ENCODE measurements at regions not wholly inside any gene's neighbourhood (a gene's known extent, or its start where the extent isn't known, plus 50 kb on each side); places are given as distances from the start of the nearest gene placed in this dataset.
A peak's percentile ranks its signal among the peaks of the same experiment; 100 is the strongest.

DNA sequence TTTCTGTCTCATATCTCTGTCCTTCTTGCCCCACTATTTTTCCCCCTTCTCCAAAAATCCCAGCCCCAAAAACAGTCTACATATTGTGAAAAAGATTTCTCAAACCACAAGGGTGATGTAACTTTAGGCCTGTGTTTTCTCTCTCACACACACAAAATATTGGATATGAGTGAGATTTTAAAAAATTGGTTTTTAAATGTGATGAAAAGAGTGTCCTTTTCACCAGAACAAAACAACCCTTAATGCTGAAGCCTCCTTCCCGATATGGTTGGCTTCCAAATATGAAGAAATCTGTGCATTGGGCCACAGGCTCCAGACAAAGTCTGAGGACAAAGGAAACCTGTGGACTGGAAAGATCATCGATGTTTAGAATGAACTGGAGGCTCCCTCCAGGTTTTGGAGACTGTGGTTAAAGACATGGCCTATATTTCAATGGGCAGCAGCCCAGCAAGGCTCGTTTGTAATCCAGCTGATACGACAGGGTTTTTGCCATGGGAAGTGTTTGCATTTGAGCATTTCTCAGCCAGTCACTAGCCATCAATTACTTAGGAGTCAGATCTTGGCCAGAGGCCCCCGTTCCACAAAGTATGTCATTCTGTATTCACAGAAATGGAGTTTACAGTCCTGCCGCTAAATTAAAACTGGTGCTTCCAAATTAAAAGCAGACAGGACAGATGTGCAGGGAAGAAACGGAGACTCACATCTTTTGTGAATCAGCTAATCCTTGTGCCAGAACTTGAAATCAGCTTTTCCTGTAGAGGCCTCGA lies 546.3 kb downstream of the EBF1 start:
- peak; percentile 83 for DNase-seq (ENCODE audit: low read depth)

DNA sequence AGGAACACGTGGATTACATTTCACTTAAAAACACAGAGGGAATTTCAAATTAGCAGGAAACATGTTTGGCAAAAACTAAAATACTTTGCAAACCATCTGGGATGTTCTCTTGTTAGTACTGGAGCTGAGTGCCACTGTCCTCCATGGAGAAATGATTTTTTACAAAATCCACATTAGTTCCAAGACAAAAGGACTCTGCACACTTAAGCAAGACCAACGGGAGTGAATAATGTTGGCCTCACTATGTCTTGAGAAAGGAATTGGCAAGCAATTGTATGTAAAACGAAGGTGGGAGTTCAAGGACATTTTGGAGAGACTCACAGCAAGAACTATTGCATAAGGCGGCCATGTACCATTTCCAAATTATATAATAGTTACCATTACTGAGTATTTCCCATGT lies 547.5 kb downstream of the EBF1 start:
- no peak for DNase-seq (ENCODE audit: low read depth)

DNA sequence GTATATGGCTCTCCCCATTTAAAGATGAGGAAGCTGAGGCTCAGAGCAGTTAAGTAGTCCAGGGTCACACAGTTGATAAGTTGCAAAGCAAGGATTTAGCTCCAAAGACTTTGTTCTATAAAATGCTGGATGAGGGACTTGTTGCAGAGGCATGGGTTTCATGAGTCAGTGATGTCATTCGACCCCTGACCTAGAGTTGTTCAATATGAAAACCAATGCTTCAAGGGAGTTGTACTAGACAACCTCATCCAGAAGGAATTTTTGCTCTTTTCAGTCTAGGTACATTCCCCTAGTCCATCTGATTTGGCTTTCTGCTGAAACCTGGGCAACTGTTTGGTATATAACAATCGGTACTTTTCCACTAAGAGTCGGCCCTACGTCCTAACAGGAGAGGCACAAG lies 550.4 kb downstream of the EBF1 start:
- DNase-seq (ENCODE audit: low read depth) = no peak

DNA sequence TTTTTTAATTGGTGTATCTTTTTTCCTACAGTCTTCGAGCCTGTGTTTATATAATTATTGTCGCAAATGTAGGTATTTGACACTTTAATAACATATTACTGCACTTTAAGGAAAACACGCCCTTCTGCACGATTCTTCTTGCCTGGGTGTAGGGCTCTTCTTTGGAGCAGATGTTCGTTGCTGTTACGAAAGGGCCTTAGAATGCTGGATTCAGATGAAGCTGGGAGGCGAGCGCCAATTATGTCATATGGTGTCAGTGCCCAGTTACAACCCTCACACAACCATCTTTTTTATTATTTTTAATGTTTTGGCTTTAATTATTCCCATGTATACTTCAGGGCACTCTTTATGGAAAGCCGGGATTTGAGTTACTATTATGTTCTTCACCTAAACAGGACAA lies 553.0 kb downstream of the EBF1 start:
- DNase-seq (ENCODE audit: low read depth) = peak; percentile 38

DNA sequence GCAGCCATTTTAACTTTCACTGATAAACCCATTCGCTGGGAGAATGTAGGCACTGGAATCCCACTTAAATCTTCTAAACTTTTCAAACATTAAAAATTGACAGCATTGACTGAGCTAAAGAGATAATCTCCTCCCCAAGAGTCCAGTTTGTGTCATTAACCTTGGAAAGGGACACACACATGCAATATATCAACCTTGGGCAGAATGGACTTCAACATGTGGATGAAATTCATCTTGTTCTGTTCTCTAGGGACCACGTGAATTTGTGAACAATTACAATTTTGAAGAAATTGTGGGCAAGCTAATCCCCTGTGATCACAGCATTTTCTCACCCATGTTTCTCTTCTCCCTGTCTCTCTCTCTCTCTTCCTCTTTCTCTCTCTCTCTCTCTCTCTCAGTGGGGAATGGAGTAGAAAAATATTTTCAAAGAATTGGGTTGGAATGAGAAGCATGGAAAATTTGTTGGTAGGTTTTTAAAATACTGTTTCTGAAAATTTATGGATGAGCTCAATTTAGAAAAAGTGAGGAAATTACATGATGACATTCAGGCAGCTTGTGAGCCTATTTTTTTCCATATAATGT lies 553.7 kb downstream of the EBF1 start:
- DNase-seq (ENCODE audit: low read depth) = no peak

DNA sequence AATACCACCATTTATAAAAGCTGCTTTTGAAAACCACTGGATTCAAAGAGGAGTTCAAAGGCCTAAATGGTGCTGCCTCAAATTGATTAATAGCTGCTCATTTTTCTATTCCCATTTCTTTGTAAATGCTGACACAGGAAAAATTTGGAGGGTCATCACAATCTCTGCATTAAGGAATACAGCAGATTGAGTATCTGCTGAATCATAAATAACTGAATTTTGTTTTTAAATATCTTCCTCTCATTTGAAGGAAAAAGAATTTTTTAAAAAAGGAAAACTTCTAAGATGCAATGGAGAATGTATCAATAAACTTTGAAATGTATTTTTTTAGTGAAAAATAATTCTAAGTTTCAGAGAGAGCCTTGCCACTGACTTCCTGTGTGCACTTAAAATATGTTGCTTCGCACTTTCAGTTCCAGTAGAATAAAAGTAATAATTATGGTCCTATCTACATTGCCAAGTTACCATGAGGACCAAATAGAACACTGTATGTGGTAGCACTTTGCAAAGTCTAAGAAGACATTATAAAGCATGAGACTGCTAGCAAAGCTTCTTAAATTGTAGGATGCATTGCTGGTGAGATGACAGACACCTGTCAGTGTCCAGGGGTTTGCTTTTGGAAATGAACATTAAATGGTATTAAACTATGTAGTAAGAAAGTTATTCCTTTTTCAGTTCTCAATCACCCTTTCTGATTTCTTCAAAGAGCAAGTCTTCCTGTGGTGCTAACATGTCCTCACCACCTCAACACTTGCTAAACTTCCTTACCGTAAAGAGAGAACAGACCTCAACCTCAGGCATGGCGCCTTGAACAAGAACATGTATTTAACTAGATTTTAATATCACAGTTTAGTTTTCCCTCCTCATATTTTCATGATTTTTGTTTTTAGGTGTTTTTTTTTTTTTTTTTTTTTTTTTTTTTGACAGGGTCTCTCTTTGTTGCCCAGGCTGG lies 555.1 kb downstream of the EBF1 start:
- no peak for DNase-seq (ENCODE audit: low read depth)

DNA sequence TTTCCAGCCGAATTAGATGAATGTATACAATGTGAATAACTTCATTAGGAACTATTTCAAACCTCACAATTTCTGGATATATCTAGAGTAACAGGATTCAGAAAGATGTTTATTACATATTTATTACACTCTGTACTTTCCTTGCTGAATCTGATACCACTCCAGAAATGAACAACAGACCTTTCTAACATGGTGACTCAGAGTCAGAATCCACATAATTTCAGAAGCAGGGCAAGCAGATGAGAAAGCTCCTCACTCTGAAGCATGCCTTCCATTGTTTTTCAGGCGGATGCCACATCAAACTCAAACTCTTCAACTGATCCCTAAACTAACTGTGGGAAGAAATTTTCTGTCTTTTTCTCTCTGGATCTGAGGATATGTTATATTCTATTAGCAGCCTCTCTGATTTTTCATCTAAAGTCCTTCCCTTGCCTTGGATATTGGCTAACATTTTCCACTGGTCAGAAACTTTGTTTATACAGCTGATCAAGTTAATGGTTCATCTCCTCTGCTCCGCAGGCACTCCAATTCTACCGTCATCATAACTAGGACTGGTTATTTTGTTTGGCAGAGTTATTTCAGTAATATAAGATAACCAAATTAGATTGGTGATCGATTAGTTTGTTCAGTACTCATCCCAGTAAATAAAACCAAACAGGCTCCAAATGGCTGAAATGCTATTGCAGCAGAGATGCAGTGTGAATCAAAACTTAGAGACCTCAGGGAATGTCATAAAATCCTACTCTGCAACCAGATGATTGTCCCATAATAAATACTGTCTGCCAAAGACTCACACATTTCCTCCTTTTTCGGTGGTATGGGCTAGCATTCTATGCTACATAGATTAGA lies 556.0 kb downstream of the EBF1 start:
- DNase-seq (ENCODE audit: low read depth) = no peak

DNA sequence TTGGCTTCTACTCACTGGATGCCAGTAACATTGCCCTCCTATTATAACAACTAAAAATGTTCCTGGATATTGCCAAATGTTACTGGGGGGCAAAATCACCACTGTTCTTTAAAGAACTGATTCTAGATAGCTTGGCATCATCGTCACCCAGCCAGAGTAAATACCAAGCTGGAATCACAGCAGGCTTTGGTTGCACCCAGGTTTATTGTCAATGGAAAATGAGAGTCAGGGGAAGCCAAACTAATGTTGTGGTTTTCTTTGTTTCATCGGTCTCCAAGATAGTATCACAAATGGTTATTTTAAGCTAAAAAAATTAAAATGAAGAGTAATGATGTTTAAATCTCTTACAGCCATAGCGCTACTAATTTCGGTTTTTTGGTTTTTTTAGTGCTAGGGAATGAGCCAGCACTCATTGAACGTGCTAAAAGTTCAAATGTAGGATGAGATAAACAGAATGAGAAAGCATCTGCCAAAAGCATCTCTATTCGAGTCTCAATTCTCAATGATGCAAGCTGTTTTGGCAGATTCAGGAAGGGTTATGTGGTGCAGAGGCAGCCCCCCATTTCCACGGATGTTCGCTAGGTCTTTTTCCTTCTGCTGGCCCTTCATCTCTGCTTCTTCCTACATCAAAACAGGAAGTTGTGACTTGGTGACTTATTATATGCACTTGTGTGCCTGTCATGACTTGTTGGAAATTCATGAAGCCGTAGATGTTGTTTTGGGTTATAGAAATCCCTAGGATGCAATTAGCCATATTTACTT lies 558.0 kb downstream of the EBF1 start:
- no peak for DNase-seq (ENCODE audit: low read depth)

DNA sequence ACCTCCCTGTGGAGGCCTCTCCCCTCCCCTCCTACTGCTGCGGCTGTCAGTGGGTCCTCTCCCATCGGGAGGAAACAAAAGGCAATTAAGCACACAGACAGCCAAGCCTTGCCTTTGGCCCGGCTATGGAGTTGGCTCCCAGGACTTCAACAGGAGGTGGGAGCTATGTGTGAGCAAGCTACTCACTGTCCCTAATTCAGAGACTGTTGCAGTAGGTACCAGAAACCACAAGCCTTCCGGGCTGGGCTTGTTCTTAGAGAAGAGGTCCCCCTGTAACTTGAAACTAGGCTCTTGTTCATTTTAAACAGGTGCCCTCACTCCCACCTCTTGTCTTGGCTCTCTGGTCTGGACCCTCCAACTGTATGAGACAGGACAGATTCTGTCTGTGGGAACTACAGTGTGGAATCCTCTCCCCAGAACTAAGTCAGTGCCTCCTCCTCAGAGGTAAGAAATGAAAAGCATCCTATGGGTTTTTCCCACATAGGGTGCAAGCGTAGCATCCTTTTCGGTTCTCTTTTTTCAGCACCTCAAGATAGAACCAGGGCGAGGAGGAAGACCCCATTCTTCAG lies 561.1 kb downstream of the EBF1 start:
- no peak for DNase-seq (ENCODE audit: low read depth)

DNA sequence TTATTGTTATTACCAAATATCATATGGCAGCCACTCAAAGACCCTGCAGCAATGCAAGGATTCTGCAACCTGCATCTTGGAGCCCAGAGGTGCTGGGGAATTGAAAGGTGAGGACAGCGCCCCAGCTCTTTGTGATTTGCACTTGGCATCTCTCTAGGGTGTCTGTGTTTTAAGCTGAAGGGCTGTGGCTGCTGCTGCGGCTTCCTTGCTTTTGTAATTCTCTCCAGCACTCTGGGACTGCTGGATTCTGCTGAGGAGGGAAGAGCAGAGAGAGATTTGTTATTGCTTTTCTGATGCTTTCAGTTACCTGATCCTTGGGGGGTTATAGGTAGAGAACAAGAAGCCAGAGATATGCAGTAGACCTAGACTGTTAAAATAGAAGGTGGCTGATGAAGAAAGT lies 562.4 kb downstream of the EBF1 start:
- no peak for DNase-seq (ENCODE audit: low read depth)

DNA sequence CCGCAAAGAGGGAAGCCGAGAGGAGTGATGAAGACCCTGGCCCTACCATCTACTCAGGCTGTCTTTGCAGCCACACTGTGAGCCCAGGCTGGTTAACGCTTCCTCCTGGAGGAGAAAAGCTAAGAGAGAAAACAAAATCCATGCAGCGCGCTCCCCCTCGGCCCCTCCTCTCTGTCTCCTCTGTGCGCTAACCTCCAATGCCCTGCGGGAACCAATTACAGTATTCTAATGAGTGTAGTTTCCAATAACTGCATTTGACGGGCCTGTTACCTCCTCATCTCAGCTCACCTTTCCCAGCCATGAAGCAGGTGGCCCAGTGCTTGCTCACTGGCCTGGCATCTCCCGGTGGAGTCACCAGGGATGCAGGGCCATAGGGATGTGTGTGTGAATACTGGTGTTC lies 565.5 kb downstream of the EBF1 start:
- DNase-seq (ENCODE audit: low read depth) = no peak

DNA sequence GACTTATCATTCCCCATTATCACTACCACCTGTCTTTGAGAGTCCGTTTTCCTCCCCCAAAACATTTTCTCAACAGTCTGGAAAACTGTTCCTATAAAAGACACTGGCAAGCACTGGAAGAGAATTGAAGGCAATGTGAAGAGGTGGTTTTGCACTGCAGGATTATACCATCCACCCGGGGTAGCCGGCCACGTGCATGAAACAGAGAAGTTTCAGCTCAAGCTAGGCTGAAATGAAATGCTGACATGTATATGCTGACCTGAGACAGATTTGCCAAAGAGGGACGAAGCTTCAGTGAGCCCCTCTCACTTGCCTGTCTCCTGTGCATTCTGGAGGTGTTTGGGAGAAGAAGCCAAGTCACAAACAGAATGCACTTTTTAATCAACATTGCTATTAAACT lies 567.0 kb downstream of the EBF1 start:
- DNase-seq (ENCODE audit: low read depth) = no peak

DNA sequence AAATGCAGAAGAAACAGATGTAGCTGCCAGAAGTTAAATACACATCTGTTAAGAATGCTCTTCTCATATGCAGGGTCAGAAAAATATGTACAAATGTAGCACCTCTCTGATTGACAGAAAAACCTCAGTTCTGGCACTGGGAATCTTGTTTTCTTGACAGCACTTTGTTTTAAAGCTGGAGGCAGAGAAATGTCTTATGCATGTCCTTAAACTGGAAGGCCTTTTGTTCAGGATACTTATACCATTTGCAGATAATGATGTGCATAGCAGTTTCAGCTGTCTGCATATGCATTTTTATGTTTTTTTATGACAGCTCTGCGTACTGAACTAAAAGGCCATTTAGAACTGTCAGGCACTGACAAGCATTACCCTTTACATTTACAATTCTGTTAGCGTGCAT lies 567.9 kb downstream of the EBF1 start:
- DNase-seq (ENCODE audit: low read depth) = no peak

DNA sequence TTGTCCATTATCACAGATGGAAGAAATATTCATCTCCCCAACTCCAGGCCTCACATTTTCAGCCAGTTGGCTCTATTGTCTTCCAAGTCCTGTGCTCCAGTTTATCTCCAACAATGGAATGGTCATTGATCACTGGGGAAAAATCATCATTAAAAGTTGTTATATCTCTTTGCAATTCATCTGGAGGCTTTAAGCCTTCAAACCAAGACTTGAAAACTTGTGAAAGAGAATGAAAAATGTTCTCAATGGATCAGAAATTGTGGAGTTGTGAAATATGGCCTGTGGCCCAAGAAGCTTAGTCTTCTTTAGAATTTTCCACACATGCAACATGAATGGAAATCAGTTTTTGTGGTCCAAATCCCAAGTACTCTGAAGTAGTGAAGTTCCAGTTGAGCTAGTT lies 569.6 kb downstream of the EBF1 start:
- no peak for DNase-seq (ENCODE audit: low read depth)

DNA sequence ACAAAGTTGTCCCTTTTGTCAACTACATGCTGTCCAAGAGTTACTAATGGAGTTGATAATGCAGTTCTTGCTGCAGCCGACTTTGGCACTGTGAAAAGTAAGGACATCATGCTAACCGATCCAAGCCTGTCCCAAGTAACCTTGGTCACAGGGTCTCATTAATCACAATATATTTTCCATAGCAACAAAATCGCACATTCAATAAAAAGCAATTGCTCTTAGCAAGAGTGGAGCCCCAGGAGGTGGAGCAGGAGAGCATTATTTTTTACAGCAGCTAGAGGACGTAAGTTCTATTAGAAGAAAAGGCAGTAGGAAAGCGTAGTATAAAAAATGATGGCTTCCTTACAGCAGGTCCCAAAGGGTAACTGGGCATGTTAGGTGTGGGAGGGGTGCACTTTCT lies 570.3 kb downstream of the EBF1 start:
- DNase-seq (ENCODE audit: low read depth) = no peak

DNA sequence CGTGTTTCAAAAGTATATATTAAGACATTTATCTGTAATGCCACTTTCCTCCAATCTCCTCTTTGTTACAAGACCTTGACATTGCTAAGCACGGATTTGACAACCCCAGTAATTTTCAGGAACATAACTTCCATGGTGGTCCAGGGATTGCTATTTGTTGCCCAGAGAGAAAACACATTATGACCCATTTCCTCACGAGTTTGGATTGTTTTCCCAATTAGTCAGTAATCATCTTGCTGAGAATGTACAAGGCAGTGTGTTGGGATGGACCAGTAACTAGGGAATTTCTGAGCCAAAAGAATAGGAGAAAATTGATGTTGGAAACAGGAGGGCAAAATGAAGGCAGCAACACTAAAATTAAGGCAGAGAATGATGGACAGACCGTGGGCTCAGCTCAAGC lies 574.1 kb downstream of the EBF1 start:
- DNase-seq (ENCODE audit: low read depth) = no peak

DNA sequence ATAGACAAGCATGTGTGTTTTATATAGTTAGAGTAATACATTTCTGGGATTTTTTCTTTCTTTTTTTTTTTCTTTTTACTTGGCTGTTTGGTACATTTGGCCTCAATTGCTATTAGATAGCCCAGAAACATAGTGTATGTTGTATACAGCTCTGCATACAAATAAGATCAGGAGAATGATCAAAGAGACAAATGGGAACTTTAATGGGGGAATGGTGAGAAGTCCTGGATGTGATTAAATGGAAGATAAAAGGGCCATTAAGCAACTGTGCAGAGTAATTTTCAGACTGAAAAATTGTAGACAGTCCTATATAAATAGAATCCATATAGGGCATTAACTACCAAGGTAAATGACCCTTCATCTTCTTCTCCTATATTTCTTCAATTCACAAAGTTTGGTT lies 575.6 kb downstream of the EBF1 start:
- no peak for DNase-seq (ENCODE audit: low read depth)

DNA sequence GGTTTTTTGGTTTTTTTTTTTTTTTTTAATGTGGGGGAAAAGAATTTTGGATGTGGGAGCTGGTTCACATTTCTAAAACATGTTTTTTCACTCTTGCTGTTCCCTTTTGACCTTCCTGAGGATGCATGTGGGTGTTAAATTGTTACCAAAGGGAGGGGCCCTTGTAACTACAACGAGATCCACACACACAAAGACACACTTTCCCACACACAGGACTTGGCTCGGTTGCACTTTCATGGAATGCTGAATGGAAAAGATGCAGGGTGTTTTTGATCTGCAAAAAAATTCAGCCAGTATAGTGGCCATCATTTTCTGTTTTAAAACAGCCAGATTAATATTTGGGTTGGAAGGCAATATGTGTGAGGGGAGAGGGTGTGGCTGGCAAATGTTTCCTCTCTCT lies 576.9 kb downstream of the EBF1 start:
- DNase-seq (ENCODE audit: low read depth) = no peak

DNA sequence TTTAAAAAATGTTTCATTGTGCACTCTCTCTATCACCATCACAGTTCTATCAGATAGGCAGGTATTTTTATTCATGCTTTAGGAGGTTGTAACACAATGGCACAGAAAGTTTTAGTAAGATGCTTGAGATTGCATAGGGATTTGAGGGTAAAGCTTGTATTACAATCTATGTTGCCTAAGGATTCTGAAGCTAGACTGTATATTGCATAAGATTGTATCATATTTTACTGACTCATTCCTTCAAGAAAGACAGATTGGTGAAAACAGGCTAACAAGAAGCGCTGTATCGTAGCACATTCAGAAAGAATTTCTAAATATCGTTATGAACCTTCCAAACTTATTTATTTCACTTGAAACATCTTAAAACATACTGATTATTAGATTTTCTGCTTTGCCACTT lies 577.7 kb downstream of the EBF1 start:
- DNase-seq (ENCODE audit: low read depth) = no peak

DNA sequence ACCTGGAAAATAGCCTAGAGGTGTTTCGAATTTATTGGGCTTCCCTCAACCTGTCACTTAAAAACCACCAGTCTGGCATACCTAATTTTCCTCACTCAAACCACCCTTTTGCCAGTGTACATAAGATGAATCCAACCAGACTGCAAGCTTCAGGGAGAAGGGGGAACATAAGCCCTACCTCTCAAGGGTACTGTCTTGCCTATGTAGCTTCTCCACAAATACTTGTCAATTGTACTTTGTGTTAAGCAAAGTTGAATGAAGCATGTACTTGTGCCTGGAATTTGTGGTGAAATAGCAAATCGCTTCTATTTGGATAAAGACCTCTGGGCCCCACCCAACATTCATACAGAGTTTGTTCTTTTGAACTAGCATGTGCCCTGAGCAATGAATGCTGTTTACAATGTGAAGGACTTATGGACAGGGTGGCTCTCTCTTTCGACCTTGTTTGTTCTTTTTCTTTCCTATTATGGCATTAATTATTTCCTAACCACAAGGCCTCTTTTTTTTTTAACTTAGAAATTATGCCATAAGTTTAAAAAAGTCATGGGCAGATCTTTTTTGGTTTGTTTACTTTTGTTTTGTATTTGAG lies 580.2 kb downstream of the EBF1 start:
- DNase-seq (ENCODE audit: low read depth) = no peak

DNA sequence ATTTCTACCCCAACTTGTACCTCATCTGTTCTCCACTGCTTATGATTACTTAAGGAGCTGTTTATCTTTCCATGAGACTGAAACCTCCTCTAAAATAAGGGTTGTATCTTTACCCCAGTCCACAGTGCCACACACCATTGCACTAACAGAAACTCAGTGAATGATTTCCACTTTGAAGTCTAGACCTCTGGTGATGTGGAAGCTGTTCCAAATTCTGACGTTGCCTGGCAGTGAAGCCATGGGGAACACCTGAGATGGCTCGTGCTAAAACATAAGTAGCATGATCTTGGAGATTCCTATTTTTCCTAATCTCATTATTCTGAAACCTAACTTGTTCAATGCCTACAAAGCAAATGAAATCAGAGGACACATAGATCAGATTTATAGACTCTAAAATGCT lies 583.2 kb downstream of the EBF1 start:
- DNase-seq (ENCODE audit: low read depth) = no peak
